Embryonic facial prominence (tissue), 1 donor: ENCODE measurements at regions not wholly inside any gene's neighbourhood (a gene's known extent, or its start where the extent isn't known, plus 50 kb on each side); places are given as distances from the start of the nearest gene placed in this dataset.

Experiments used
- DNase-seq: peaks from one replicate; pipeline ENCODE4 v3.0.0-alpha.2; 2016; ENCODE audit errors: extremely low spot score

GRCh38 chr22:46090631-46091201 is 59.6 kb upstream of the PPARA start:
- no peak for DNase-seq

- DNase-seq = no peak
Measured at GRCh38 chr22:46091277-46091977, 58.9 kb upstream of the PPARA start.

GRCh38 chr22:46092011-46092410 is 58.3 kb upstream of the PPARA start:
- DNase-seq = no peak

DNA sequence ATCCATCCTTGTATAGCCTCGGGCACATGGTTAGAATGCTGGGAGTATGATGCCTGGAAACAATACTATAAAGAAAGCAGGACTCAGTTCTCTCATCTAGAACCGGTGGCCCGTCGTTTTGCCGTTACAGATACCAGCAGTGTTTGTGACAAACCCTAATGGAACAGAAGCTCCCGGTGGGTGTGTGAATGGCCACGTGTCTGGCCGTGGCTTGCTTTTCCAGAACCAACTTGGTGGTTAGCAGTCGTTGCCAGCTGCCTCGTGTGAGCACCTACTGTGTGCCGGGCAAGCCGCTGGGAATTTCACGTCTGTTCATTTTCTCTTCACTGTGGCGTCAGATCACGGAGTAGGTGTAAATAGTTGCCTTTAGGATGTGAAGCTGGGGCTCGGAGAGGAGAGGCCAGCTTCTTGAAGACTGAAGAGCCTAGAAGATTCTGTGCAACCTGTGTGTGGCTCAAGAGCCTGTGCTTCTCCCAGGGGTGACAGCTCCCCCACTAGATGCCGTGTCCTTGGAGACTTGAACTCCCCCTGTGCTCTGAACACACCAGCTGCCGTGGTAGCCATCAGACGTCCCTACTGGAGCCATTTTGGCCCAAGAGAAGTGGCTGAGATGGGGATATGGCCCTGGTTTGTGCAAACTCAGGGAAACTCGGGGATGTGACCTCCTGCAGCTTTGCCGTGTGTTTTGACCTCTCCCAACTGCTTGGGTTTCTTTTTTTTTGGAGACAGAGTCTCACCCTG is 57.5 kb upstream of the PPARA start:
- no peak for DNase-seq

DNA sequence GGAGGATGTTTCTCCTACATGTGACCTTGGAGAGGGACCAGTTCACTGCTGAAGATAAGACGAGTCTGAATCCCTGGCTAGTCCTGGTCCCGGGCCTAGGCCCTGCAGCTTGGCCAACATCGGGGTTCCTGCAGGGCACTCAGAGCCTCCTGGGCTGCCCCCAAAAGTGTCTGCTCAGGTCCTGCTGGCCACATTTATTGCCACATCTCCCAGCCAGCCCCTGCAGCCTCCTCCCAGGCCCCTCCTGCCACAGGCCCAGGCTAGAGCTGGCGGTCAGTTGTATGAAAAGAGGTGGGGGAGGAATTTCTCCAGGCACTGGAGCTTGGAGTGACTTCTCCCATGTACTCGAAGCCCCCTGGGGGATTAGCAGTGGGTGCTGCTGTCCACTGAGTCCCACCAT is 56.5 kb upstream of the PPARA start:
- no peak for DNase-seq

DNA sequence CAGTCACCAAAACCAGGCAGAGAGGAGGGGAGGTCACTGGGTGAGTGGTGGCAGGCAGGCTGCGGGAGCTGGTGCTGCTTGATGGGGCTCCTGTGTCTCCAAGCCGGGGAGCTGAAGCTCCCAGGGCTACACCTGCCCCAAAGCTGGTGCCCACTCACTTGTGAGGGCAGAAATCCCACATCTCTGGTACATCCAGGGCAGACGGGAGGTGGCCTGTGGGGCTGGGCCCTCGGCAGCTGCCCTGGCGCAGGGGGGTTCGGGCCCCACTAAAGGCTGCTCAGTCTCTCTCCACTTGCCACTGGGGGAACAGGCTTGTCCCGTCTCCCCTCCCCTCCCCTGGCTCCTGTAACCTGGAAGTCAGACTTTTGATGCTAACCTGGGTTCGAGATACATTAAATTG is 55.6 kb upstream of the PPARA start:
- DNase-seq = no peak

DNA sequence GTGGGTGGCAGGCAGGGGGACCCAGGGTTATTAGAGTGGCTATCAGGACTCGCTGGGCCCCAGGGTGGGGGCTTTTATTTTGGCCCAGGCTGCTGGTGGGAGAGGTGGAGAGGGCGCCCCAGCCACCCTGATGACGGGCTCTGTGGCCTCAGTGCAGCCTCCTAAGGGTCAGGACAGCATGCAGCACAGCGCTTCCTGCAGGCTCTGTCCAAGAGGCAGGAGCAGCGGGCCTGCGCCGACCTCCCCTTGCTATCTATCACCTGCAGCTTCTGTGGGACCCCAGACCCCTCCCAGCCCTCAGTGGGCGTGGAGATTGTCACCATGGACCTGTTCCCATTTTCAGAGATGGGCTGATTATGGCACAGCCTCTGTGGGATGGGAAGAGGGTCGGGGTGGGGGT is 54.3 kb upstream of the PPARA start:
- DNase-seq = no peak

GRCh38 chr22:46096706-46097230 is 53.6 kb upstream of the PPARA start:
- DNase-seq = no peak

GRCh38 chr22:46097268-46097900 is 52.9 kb upstream of the PPARA start:
- no peak for DNase-seq

DNA sequence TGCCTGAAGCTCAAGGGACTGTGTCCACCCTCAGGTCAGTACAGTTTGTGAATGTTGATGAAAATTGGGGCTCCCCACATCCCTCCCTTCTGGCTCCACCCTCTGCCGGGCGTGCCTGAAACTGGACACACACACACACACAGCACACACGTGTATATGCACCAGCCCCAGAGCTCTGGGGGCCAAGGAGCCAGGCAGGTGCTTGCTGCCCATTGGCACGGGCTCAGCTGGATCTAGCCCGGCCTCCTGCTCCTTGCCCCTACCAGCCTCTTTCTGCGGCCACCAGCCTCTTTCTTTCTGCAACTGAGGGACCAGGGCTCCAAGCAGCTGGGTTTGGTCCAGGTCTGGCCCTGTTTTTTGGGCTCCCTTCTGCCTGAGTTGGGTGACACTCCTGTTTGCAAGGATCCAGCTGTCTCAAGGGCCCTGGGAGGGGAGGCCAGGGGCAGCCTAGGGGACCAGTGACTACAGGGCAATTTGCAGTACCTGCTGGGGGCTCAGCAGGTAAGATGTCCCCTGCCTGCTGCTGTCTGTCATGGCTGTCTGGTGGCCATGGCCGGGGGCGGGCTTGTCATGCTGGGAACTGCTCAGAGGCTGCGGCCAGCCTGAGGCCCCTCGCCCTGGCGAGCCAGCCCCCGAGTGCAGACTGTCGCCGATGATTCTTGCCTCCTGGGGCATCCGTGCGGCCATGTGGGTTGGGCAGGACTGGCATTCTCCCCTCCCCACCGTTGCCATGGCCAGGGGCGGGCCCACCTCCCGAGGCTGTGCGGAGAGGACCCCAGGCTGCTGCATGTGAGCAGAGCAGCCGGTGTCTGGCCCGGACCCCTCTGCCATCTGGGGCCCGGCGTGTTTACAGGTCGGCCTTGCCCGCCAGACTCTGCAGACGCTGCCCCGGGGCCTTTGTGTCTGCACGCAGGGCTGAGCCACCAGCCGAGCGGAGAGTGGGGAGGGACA is 51.5 kb upstream of the PPARA start:
- no peak for DNase-seq

- no peak for DNase-seq
Measured at GRCh38 chr22:46099740-46100139, 50.6 kb upstream of the PPARA start.

DNA sequence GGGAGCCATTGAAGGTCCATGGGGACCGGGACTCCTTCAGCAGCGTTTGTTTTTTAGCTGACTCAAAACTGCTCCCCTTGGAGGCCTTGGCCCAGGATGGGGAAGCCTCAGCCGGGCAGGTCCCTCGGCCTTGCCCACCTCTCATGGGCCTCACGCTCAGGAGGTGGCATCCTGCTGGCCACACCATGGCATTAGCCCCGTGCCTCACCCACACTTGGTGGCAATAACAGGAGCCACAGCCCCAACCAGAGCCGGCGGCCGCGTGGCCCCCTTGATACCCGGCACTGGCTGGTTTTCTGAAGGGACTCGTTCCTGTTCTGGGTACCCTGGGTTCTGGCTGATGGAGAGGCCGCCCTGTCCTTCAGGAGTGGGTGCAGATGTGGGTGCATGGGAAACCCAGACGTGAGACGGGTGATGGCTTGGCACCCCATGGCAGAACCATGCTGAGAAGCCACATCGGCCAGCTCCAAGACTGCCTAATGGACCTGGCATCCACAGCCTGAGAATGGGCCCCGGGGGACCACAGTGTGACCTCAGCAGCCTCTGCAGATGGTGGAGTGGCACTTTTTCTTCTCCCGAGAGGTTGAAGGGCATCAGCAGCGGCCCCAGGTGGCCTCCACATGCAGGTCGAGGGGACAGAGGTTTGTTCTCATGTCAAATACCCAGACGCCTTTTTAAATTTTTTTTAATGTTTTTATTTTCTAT is 49.8 kb upstream of the PPARA start:
- no peak for DNase-seq
